K562 (cell line): ENCODE measurements at regions not wholly inside any gene's neighbourhood (a gene's known extent, or its start where the extent isn't known, plus 50 kb on each side); places are given as distances from the start of the nearest gene placed in this dataset.
A peak's percentile ranks its signal among the peaks of the same experiment; 100 is the strongest.

Source experiments
- ATF3 ChIP-seq, 2 experiments: fragments of 450-650 bp in 1 of 2; sonication (generic) in 1 of 2; formaldehyde crosslinking in 1 of 2; IDR thresholded peaks in 1 of 2; conservative IDR thresholded peaks in 1 of 2; 2 replicates each; pipeline versions ENCODE4 v1.6.1 to v1.8.1; 2016 to 2023; ENCODE audit warnings: mild to moderate bottlenecking in 2 of 2, moderate library complexity in 2 of 2, inconsistent platforms in 1 of 2, missing genetic modification reagents in 1 of 2
- CC2D1A ChIP-seq: fragments of 450-650 bp; IDR thresholded peaks from 2 replicates; pipeline ENCODE4 v1.6.1; 2017; ENCODE audit warnings: mild to moderate bottlenecking
- DDX20 ChIP-seq: fragments of 450-650 bp; IDR thresholded peaks from 2 replicates; pipeline ENCODE4 v1.6.1; 2016; ENCODE audit warnings: missing genetic modification characterization, low read depth, mild to moderate bottlenecking, missing compliant biosample characterization, moderate library complexity
- DNMT1 ChIP-seq: fragments of 450-650 bp; IDR thresholded peaks from 2 replicates; pipeline ENCODE4 v1.6.1; 2016; ENCODE audit warnings: antibody characterized with exemption, mild to moderate bottlenecking
- E2F4 ChIP-seq: sonication (generic); formaldehyde crosslinking; IDR thresholded peaks from 2 replicates; pipeline ENCODE4 v1.8.0; 2022; ENCODE audit warnings: mild to moderate bottlenecking, low read depth, missing genetic modification reagents
- FOSL1 ChIP-seq: fragments of 200-800 bp; sonication (Bioruptor generic); conservative IDR thresholded peaks from 2 replicates; pipeline ENCODE4 v1.6.1; 2016; ENCODE audit warnings: missing genetic modification characterization, missing compliant biosample characterization
- FOXP4 ChIP-seq: sonication (generic); formaldehyde crosslinking; IDR thresholded peaks from 2 replicates; pipeline ENCODE4 v1.8.0; 2022; ENCODE audit warnings: mild to moderate bottlenecking, missing genetic modification reagents, borderline replicate concordance
- KDM5B ChIP-seq: fragments of 200-600 bp; sonication (generic); IDR thresholded peaks from 2 replicates; pipeline ENCODE4 v1.6.1; 2012; ENCODE audit warnings: low read depth, mild to moderate bottlenecking, moderate library complexity, low read length, control low read depth, inconsistent platforms; ENCODE audit not compliant: insufficient replicate concordance
- KLF6 ChIP-seq: fragments of 250-450 bp; sonication (Bioruptor Pico); IDR thresholded peaks from 2 replicates; pipeline ENCODE4 v1.4.0; 2020; ENCODE audit warnings: mild to moderate bottlenecking, moderate library complexity, borderline replicate concordance
- NR2C2 ChIP-seq, 2 experiments: fragments of 200-800 bp in 1 of 2; sonication (Bioruptor generic) in 1 of 2; sonication (generic) in 1 of 2; formaldehyde crosslinking in 1 of 2; IDR thresholded peaks; 2 replicates each; pipeline versions ENCODE4 v1.6.1 to v1.8.0; 2016 to 2022; ENCODE audit warnings: mild to moderate bottlenecking in 1 of 2, missing compliant biosample characterization in 1 of 2, missing genetic modification characterization in 1 of 2, missing genetic modification reagents in 1 of 2
- PHF20 ChIP-seq: fragments of 450-650 bp; IDR thresholded peaks from 2 replicates; pipeline ENCODE4 v1.6.1; 2018; ENCODE audit not compliant: partially characterized antibody
- SMARCC2 ChIP-seq: fragments of 450-650 bp; IDR thresholded peaks from 2 replicates; pipeline ENCODE4 v1.6.1; 2017; ENCODE audit warnings: antibody characterized with exemption, moderate library complexity, mild to moderate bottlenecking, low read depth
- ZNF318 ChIP-seq, 2 experiments: fragments of 450-650 bp; IDR thresholded peaks; 2 replicates each; pipeline ENCODE4 v1.6.1; 2016; ENCODE audit warnings: mild to moderate bottlenecking in 2 of 2, borderline replicate concordance in 1 of 2, low read depth in 1 of 2, moderate library complexity in 1 of 2
- ZNF766 ChIP-seq: fragments of 200-800 bp; sonication (Bioruptor generic); conservative IDR thresholded peaks from 2 replicates; pipeline ENCODE4 v1.6.1; 2016; ENCODE audit warnings: missing genetic modification characterization, missing compliant biosample characterization

GRCh38 chr7:138226001-138226476 is 149.8 kb downstream of the AKR1D1 start (continued):
- TF ChIP-seq ATF3 (IDR thresholded peaks at IDR 0.05), result no peak
- TF ChIP-seq ATF3 (CRISPR knock-in tag; conservative IDR thresholded peaks at IDR 0.05), result no peak
- TF ChIP-seq PHF20, result peak; percentile 57
- no peak for TF ChIP-seq DNMT1
- TF ChIP-seq NR2C2 (CRISPR knock-in tag; IDR thresholded peaks at IDR 0.05), result no peak
- peak; percentile 42; the same call in 1 of the 2 replicates for TF ChIP-seq NR2C2 (tag; IDR thresholded peaks at IDR 0.05)
- TF ChIP-seq SMARCC2, result no peak
- TF ChIP-seq KLF6, result peak; percentile 63; the same call in 1 of the 2 replicates
- no peak for TF ChIP-seq KDM5B
- TF ChIP-seq ZNF318 (IDR thresholded peaks at IDR 0.05; ENCODE audit: borderline replicate concordance in 1 of 2, low read depth in 1 of 2), result no peak
- peak; percentile 90 for TF ChIP-seq CC2D1A
- no peak for TF ChIP-seq DDX20 (tag)
- no peak for TF ChIP-seq ZNF766 (CRISPR knock-in tag)
- TF ChIP-seq FOSL1 (tag), result peak; percentile 39; the same call in 1 of the 2 replicates
- TF ChIP-seq E2F4 (CRISPR knock-in tag), result no peak
- TF ChIP-seq FOXP4 (CRISPR knock-in tag), result no peak
